ELR (cell line): ENCODE measurements at regions not wholly inside any gene's neighbourhood (a gene's known extent, or its start where the extent isn't known, plus 50 kb on each side); places are given as distances from the start of the nearest gene placed in this dataset.

Source experiments
- DNase-seq: peaks from one replicate; pipeline ENCODE4 v3.0.0-alpha.2; 2015; ENCODE audit warnings: low read depth

GRCh38 chr22:22999523-22999922 lies 70.8 kb upstream of the GNAZ start:
- DNase-seq = no peak

- DNase-seq = no peak
Observed at GRCh38 chr22:23000657-23001347, 69.5 kb upstream of the GNAZ start.

- DNase-seq = no peak
Observed at GRCh38 chr22:23001463-23001862, 68.9 kb upstream of the GNAZ start.

- no peak for DNase-seq
Observed at GRCh38 chr22:23002612-23003180, 67.6 kb upstream of the GNAZ start.

- no peak for DNase-seq
Observed at GRCh38 chr22:23007823-23008222, 62.5 kb upstream of the GNAZ start.

GRCh38 chr22:23008896-23009295 lies 61.4 kb upstream of the GNAZ start:
- no peak for DNase-seq
